NCI-H510A (cell line): ENCODE measurements at regions not wholly inside any gene's neighbourhood (a gene's known extent, or its start where the extent isn't known, plus 50 kb on each side); places are given as distances from the start of the nearest gene placed in this dataset.

ENCODE experiments used
- DNase-seq: peaks from one replicate; lab custom pipeline; 2025; lab: John Stamatoyannopoulos, UW

DNA sequence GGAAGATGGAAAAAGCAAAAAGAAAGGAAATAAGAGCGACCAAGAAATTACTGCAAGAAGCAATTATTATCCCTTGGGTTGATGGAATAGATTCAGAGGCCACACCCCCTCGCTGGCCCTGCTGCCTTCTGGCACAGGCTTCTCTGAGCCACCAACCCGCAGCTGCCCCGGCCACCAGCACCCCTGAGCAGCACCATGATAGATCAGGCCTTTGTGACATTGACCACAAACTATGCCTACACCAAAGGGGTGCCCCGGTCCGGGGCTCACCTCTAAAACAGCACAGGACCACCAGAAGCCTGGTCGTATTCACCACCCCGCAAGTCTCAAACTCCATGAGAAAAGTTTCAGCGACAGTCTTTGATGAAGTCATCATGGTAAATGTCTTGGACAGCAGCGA lies 1059.3 kb downstream of the SLITRK1 start:
- DNase-seq = no peak

DNA sequence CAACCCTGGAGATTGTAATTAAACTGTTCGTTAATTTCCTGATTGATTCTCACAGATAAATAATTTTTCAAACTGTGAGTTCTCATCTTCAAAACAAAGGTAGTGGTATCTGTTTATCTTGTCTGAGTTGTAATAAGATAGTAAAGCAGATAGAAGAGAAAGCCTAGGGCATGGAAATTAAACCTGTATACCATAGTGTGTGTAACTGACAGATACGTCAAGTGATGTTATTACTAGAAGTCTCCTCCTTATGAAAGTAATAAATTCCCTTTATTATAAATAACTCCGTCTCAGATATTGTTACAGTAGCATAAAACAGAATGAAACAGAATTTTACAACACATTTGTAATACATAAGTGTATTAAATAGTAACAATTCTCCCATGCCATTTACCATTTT lies 1065.1 kb downstream of the SLITRK1 start:
- DNase-seq = no peak

DNA sequence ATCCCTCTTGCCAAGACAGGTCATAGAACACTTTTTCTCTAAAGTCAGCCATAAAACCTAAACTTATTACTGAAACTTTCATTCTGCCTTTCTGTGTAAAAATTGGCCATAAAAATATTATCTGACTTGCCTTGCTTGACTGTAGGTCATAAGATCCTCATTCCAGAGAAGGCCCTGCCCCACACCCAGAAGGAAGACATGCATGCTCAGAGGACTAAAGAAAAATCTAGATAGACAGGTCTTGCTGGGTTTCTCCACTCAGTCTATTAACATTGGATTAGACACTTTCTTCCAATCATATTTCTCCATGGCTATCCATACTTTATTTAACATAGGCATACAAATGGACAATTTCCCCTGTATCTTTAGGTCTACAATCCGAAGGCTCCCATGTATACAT lies 1066.5 kb downstream of the SLITRK1 start:
- no peak for DNase-seq

DNA sequence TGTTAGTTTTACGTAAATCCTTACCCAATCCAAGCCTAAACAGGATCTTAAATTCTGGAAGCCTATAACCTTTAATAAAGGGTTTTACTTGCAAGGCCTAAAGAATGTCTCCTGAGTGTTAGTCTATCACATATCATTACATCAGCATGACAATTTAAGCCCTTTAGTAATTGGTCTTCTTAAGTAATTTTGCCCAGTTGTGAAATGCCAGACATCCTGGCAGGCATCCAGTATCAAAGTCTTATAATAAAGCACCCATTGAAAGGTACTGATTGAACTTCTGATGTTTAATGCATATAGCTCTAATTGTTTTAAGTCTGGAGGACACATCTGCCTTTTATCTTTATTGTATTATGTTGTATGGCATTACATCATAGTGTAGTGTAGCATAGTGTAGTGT lies 1078.9 kb downstream of the SLITRK1 start:
- no peak for DNase-seq

DNA sequence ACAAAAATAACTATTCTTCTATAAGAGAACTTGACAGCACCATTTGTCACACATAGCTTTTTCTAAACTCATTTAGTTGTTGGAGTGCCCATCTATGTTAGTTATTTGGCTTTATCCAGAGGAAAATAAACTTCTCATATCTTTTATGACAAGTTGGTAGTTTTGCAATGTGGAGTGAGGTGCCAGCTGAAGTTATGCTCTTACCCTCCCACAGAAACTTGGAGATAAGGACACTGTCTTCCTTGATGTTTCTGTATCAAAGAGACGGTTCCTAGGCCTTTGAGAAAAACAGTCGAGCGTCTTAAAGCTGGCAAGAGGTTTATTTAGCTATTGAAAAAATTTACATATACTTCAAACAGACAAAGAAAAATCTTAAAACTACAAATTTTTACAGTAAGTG lies 1079.7 kb downstream of the SLITRK1 start:
- DNase-seq = no peak

DNA sequence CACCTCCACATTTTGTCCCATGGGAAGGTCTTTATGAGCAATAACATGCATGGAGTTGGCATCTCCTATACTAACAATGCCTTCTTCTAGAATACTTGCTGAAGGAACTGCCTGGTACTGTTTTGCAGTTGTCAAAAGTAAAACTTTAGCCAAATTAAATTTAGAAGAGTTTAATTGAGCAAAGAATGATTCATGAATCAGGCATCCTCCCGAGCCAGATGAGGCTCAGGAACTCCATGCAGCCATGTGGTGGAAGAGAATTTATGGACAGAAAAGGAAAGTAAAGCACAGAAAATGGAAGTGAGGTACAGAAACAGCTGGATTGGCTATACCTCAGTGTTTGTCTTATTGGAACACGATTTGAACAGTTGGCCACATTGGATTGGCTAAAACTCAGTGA lies 1081.9 kb downstream of the SLITRK1 start:
- no peak for DNase-seq

DNA sequence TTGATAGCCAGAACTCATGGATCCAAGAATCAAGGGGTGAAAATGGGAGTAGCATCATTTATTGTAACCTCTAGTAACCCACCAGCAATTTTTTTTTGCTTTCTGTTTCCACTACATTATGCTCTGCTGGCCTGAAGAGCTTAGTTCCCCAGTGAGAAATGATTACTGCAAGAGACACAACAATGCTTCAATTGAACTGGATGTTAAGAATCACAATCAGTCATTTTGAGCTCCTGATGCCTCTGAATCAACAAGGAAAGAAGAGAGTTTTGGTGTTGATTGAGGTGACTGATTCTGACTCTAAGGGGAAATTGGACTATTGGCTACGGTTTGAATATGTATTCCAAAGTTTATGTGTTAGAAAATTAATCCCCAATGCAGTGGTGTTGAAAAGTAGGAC lies 1084.4 kb downstream of the SLITRK1 start:
- DNase-seq = no peak

DNA sequence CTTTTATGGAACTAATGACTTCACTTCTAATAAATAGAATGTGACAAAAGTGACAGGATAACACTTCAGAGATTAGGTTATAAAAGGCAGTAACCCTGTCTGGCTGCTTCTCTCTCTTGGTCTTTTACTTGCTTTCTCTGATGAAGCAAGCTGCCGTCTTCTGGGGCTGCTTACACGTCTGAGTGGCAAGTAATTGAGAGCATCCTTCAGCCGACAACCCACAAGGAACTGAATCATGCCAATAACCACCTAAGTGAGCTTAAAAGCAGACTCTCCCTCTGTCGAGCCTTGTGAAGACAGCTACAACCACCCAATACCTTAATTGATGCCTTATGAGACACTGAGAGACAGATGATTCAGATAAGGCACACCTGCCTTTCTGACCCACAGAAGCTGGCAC lies 1091.2 kb downstream of the SLITRK1 start:
- DNase-seq = no peak

DNA sequence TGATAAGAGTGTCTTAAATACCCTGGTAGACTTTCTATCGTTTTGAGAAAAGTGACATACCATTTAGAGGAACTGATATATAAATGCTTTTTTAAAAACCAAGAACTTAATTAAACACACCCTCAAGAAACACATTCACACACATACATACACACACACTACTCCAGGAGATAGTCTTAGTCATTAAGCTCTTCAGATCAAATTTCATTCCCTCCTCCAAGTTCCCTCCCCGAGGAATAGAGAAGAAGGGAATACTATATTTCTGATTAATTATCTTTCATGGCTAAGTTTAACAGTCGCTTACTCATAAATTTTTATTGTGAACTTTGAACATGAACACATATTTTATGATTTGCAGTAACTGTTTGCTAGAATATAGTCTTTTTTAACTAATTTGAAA lies 1109.5 kb downstream of the SLITRK1 start:
- no peak for DNase-seq

DNA sequence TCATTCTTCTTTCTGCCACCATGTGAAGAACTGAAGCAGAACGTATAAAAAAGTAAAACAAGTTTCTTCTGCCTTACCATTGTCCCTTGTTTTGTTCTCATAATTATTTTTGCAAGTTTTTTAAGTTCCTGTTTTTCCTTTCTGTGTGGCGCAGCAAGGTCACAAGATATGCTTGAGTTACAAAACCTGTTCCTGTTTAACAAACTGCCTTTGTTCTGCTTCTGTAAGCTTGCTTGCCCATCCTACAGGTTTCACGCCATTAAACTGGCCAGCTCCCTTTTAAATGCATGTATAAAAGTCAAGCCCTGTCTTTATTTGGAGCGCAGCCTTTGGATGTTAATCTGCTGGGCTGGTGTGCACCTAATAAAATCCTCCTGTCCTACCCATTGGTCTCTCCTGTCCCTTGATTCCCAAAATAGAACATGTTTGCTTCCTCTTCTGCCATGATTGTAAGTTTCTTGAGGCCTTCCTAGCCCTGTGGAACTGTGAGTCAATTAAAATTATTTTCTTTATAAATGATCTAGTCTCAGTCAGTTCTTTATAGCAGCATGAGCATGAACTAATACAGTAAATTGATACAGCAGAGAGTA lies 1115.4 kb downstream of the SLITRK1 start:
- no peak for DNase-seq

DNA sequence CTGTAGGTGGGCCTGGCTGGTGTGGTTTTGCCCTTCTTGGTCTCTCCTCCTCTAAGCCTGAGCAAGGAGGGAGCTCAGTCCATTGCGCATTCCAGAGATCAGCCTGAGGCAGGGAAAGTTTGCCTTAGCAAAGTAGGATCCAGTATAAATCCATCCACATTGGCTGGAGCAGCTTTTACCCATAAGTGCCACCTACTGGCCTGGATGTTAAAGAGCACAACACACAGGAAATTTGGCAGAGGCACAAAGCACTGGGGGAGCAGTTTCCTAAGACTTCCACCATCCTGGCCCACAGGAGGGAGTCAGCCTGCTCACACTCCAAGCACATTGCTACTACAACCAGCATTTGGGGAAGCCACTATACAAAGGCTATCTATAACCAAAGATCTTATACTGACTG lies 1124.2 kb downstream of the SLITRK1 start:
- DNase-seq = no peak

DNA sequence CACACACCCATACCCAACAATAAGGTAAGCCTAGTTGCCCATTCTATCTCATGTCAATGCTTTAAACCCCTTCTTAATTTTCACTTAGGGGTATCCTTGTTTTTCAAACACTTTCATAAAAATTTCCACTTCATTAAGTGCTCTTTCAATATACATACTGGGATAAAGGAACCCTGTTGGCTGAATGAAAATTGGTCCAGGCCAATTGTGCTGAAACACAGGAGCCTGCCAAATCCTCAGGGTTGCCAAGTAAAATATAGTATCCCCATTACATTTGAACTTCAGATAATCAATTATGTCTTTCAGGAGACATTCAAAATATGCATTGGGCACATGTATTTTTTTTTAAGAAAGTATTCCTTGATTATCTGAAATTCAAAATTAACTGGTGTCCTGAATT lies 1131.1 kb downstream of the SLITRK1 start:
- DNase-seq = no peak

DNA sequence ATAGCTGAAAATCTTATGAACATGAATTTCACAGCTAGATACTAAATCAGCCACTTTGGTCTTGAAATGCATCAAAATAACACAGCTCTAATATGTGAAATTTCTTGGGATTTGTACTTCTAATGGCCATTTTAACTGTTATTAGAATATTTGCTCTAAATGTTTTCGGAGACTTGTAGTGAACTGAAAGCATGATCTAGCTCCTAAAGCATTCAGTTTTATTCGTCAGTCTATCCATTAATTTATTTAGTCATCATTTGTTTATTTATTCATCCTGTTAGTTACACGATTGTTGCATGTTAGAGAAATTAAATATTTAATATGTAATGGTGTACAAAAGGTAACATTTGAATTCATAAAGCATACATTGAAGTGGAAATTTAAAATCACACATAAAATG lies 1132.7 kb downstream of the SLITRK1 start:
- DNase-seq = no peak

DNA sequence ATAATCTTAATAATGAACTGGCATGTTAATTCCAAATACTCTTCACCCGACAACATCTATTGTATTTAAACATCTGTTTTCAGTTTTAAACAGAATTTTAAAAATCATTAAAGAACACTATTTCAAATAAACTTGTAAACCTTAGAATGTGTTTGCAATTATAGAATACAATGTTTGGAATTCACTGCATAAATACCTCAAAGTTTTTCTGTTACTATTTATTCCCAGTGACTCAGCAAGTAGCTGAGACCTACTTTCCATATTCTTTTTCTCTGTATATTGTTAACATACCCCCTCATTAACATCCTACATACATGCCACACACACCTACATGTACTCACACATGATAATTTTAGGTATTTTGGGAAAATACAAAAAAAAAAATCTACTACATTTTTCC lies 1134.3 kb downstream of the SLITRK1 start:
- no peak for DNase-seq

DNA sequence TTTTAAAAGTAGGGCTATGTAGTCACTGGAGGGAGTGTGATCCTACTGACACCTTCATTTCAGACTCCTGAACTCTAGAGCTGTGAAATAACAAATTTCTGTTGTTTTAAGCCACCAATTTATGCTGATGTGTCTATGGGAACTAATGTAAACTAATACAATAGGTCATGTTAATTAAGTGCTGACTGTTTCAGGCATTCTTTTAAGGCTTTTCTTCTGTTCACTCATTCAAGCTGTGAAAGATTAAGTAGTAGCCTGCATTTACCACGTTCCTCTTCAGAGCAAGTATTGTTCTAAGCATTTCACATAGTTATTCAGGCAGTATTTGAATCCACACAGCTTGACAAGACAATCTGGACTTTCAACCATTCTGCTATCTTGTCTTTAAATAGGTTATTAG lies 1135.0 kb downstream of the SLITRK1 start:
- DNase-seq = no peak

DNA sequence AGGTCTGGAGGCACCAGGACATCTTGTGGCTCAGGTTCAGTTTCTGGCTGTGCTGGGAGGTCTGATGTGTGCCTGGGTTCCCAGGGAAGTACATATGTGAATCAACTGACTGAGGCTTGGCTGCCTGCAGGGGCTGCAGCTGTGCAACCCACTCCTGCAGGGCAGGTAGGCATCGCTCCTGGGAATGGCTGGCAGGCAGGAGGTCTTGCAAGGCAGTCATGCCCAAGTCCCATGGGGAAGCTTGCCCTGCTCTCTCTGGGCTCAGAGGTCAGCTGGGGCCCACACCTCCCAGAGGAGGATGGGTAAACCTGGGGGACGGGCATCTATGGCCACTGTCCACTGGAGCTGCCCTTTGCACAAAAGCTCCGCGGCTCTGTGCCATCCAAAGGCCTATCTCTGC lies 1141.8 kb downstream of the SLITRK1 start:
- no peak for DNase-seq

DNA sequence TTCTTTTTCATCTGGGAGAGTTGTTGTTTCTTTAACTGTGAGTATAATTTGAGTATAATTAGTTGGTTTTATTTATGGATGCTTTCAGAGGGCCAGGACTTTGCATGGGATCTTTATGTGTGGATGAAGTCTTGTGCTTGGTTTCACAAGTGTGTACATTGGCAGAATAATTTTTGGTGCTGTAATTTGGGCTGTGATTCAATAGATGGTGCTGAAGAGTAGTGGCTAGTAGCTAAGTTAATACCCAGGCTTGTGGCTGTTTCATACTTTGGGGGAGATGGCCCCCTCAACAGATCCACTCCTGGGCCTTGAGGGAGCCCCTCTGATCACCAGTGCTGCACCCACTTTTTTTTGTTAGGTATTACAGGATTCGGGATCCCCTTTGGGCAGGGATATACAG lies 1142.4 kb downstream of the SLITRK1 start:
- DNase-seq = no peak

DNA sequence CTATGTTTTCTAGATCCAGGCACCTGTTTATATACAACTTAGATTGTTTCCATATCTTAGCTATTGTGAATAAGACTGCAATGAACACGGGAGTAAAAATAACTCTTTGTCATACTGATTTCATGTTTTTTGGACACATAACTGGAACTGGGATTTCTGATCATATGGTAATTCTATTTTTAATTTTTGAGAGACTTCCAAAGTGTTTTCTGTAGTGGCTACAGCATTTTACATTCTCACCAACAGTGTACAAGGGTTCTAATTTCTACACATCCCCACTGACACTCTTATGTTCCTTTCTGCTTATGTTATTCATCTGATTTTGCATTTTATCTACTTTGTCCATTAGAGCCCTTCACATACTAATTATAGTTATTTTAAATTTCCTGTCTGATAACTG lies 1152.9 kb downstream of the SLITRK1 start:
- DNase-seq = no peak

DNA sequence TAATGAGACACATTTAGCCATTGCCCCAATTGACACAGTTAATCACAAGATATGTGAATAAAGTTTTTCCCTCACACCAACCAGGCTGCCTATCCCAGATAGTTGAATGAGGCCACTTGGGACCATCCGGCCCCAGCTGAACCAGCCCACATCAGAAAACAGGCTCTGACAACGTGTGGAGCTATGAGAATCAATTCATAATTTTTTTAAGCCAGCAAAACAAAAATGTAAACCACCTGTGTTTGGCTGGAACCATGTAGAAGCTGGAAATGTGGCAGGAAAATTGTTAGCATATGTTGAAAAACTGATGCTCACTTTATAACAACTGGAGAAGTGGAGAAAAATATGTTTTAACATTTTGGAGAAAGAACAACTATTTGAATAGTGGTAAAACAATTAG lies 1161.3 kb downstream of the SLITRK1 start:
- DNase-seq = no peak

DNA sequence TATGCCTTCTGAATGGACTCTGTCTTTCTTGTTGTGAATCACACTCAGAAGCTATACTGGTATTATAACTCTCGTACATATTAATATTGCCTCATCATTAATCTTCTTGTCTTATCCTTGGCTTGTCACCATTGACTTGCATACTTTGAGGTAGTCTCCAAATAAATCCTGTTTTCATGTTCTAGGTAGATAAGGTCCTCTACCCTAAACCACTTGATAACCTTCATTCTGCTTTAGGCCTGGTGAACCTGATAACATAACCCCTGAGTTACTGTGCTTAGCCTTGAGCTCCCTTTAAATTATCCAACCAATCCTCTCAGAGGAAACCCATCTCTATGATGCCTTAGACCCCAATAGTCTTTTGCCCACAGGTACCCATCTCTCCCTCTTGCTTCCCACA lies 1162.3 kb downstream of the SLITRK1 start:
- no peak for DNase-seq

DNA sequence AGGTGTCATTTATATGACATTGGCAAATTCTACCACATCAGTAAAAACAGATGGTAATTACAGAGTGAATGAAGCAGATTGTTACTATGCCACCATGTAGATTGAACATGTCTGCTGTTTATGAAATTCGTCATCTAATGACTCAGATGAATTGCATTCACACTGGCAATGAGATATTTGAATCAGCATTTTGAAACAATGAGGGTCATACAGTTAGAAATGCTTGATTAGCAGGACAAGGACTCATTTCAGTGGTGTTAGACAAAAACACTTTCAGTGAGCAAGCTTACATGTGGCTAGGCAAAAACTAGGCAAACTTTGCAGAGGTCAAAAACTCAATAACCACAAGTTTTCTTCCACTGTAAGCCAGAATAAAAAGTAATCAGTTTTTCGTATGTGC lies 1165.0 kb downstream of the SLITRK1 start:
- DNase-seq = no peak

DNA sequence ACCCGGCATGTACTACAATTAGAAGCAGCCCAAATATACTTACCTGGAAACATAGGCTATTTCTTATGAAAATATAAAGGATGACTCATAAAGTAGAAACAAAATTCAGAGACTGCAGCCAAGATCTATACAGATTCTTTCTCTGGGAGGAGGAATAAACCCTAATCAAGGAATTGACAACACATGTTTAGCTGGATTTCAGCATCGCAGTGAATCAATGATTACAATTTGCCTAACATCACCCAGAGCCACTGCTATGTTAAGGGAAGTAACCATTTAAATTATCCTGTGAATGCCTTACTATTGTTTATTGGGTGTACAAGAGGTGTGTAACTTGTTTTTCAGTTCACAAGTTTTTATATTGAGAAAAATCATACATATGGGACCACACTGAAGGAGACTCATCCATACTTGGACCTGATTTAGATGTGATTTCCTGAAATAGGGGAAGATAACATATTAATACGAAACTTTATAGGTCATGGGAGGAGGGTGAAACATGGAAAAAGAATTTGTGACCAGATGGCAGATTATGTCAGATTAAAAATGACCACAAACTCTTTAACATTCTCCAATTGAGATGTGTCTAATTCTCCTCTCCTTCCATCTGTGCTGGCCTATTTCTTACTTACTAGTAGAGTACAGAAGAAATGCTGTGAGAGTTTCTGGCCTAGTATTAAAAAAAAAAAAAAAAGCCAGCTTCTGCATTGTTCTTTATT lies 1168.4 kb downstream of the SLITRK1 start:
- no peak for DNase-seq

DNA sequence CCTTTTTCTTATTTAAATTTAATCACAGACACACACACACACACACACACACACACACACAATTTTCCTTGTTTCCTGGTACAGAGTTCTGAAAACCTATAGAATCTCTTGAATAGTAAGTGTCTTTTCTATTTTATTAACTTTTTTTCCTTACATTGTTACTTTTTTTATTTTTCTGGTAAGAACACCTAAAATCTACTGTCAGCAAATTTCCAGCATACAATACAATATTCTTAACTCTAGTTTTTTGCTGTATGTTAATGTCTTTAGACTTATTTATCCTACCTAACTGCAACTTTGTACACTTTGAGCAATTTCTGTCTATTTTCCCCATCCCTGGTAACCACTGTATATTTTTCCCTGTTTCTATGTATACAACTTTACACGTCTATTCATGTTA lies 1179.8 kb downstream of the SLITRK1 start:
- no peak for DNase-seq

DNA sequence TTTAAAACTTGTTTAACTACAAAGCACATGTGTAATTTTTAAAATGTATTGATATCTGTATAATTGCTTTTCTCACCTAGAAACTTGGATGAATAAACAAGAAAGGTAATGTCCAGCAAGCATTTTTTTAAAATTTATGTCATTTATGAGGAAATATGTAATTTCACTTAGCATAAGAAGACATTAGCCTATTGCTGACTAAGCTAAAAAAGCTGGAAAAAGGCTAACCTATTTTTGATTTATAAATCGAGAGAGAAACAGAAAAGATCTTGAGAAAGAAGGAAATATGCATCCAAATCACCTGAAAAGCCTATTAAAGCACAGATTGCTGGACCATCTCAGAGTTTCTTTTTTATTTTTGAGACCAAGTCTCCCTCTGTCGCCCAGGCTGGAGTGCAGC lies 1181.3 kb downstream of the SLITRK1 start:
- no peak for DNase-seq
